ENCODE measurements at regions not wholly inside any gene's neighbourhood (a gene's known extent, or its start where the extent isn't known, plus 50 kb on each side); places are given as distances from the start of the nearest gene placed in this dataset.

DNA sequence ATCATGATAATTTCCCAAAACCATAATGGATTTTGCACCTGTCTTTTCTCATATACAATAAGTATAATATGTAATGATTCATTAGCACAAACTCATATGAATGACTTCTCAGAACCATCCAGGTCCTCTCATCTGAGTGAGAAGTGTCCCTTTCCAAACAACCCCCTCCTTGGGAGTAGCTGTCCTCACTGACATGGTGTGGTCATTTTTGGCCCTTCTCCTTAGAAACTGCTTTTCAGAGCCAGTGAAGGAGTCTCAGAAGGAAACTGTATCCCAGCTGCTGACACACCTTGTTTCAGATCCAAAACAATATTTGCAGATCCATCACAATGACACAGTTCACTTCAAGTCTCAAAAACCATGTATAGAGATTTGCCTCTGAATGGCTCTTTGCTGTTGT is 95.5 kb downstream of the MIS18A start:
- no peak for DNase-seq

DNA sequence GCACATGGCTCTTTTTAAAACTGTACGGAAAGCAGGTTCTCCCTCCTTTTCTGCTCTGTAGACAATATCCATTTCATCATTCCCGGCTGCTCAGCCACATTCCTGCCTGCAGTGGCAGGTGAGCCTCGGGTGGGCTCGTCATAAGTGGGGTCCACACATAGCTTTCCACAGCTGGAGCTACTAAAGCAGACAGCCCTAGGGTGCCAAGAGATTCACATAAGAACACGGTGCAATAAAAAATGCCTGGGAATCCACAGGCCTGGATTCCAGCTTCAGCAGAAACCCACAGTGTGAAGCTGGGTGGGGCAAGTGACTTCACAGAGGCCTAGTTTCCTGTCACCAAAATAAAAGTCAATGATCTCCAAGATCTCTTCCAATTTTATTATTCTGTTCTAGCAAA is 96.4 kb downstream of the MIS18A start:
- DNase-seq = no peak

DNA sequence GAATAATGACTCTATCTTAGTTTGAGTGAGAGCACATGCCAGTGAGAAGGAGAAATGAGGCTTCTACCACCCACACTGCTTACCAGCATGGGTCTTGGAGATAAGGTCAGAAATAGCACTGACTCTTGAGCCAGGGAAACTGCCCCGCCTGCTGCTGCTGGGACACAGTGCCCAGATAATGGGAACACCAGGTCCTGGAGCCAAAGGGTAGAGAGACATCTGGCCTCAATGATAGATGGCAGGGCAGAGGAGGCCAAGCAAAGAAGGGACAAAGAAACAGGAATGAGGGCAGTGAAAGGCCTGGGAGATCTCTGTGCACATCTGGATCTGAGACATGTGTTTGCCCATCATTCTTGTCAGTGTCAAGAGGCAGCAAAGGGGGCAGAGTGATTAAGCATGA is 97.4 kb downstream of the MIS18A start:
- no peak for DNase-seq

DNA sequence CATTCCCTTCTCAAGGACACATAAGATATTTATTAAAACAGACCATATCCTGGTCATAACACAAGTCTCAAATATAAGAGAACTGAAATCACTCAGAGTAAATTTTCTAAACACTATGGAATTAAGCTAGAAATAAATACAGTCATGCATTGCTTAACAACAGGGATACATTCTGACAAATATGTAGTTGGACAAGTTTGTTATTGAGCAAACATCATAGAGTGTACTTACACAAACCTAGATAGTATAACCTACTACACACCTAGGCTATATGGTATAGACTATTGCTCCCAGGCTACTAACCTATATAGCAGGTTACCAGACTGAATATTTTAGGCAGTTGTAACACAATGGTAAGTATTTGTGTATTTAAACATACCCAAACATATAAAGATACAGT is 104.0 kb downstream of the MIS18A start:
- no peak for DNase-seq

DNA sequence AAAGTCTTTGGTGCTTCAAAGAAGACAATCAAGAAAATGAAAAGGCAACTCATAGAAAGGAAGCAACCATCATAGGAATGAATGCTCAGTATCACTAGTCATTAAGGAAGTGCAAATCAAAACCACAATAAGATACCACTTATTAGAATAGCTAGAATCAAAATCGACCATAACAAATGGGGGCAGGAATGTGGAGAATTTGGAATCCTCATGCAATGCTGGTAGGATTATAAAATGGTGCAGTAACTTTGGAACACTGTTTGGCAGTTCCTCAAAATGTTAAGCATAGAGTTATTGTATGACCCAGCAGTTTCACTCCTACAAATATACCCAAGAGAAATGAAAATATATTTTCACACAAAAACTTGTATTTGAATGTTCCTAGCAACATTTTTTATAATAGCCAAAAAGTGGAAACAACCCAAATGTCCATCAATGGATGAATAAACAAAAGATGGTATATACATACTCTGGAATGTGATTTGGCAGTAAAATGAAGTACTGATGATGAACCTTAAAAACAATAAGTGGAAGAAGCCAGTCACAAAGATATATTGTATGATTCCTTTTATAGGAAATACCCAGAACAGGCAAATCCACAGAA is 105.6 kb downstream of the MIS18A start:
- DNase-seq = no peak

DNA sequence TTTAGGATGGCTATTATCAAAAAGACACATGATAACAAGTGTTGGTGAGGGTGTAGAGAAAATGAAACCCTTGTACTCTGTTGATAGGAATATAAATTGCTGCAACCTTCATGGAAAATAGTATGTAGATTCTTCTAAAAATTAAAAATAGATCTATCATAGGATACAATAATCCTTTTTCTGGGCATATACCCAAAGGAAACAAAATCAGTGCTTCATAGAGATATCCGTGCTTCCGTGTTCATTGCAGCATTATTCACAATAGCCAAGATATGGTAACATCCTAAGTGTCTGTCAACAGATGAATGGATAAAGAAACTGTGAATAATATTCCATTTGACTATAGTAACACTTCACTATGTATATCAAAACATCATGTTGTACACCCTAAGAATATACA is 106.7 kb downstream of the MIS18A start:
- DNase-seq = no peak

DNA sequence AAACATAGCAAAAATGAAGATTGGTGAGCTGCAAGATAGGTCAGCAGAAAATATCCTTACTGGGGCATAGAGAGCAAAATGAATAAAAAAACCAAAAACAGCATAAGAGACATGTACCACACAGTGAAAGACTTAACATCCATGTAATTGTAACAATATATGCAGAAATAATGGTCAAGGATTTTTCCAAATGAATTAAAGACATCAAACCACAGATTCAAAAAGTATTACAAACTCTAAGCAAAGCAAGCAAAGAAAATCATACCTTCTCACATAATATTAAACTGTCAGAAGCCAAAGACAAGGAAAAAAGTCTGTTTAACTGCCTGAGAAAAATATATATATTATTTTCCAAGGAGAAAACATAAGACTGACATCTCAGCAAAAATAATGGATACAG is 111.3 kb downstream of the MIS18A start:
- DNase-seq = no peak

DNA sequence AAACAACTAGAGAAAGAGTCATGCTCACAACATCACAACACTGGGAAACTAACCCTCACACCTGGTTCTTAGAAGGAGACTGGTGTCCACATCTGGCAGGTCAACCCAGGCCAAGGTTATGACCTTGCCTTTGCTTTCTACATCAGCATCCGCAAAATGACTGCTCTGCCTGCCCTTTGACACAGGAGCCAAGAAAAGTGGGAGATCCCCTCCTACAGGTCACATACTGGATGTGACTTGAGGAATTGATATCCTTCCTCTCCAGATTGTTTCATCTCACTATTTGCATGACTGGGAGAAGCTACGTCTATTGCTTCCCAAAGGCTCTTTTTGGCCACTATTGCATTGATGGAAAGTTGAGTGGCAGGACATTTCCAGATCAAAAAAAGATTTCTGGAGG is 115.5 kb downstream of the MIS18A start:
- no peak for DNase-seq

DNA sequence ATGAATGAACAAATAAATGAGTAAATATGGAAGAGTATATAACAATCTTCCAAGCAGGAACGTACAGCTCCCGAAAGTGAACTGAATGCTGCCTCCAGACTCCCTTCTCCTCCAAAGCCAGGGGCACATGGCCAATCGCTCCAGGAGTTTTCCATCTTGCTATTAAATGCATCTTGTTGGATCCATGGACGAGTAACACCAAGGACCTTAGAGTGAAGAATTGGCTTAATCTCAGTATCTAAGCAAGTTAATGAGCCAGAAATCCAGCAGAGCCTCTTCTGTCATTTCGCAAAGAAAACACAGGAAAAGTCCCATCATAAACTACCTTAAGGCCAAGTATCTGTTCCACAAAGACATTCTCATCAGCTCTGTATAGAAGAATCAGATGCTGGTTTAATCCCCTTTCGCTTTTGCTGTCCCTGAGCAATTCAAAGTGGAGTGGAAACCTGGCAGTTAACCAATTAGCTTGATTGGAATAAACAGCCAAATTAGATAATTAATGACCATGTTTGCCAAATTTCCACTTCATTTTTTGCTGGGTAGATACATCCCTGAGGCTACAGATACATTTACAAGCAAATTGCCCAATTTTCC is 116.0 kb downstream of the MIS18A start:
- peak; percentile 78 for DNase-seq

DNA sequence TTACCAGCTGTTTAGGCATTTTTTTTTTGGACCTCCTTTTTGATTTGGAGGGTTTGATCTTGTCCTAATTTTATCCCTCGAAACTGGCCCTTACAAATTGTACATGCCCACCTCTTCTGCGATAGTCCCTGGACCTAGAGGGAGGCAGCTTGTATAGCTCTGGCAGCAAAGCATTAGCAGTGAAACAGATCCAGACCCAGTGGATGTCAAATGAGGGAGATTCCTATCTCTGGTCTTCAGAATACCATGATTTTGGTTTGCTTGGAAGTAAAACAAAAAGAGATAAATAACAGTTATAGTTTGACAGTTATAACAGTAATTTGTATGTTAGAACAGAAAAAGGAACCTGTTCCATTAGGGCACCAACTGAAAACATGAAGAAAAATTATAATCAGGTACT is 123.6 kb downstream of the MIS18A start:
- DNase-seq = no peak

DNA sequence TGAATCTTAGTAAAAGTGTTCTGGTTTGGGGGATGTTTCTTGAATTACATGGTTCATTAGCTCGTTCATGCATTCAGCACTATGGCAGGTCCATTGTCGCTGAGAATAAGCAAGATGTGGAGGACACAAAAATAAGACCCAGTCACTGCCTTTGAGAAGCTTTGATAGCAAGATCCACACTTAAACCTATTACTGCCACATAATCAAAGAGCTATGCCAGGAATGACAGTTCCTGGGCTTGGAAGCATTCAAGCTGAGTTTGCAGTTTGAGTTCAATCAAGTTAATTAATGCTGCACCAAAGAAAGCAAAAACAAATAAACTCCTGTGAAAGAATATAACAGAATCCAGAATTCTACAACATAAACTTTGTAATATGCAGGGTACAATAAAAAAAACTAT is 131.8 kb downstream of the MIS18A start:
- no peak for DNase-seq

DNA sequence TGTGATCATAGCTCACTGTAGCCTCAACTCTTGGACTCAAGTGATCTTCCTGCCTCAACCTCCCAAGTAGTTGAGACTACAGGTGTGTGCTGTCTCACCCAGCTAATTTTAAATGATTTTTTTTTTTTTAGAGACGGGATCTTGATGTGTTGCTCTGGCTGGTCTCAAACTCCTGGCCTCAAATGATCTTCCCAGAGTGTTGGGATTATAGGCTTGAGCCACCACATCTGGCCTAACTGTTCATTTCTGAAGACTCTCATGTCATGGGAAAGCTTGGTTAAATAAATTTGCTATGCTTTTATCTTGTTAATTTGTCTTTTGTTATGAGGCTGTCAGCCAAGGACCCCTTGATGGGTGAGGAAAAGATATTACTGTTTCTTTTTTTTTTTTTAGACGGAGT is 134.0 kb downstream of the MIS18A start:
- DNase-seq = no peak

DNA sequence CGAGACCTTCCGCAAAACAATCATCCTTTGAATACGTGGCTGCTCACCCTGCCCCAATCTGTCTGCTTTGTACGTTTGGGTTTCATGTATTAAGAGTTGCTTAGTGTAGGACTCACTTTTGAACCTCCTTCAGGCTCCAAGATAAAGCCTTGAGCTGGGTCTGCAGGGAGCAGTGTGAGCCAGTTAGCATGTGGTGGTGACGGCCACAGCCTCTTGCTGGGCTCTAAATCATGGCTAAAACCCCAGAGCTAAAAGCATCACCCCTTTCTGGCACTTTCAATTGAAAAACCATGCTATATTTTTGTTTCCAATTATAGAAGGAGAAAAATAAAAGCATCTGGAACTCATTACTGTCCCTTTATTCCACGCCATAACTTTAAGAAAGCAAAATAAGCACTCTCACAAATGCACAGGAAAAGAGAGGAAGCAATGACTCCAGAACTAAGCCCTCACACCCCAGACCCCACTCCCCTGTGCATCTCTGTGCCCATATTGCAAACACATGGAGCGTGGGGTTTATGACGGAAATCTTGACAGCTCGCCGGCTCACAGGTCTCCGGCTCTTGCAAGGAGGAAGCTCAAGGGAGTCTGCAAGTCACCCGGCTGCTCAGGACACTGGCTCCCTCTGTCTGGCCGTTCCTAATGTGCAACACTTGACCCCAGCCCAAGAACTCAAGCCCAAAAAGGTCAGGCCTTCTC is 135.5 kb downstream of the MIS18A start:
- no peak for DNase-seq

DNA sequence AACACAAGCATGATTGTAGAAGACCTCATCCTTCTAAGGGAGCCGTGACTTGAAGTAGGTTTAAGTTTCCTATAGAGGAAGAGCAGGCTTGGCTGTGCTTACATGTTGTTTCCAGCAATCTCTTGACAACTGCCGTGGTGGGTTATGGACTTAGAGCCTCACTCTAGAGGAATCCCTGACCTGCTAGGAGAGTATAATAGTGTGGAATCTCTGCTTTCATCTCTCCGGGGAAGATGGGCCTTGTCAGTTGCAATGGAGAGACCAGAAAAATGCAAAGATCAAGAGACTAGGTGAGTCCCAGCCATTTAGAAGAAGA is 137.6 kb downstream of the MIS18A start:
- DNase-seq = no peak

DNA sequence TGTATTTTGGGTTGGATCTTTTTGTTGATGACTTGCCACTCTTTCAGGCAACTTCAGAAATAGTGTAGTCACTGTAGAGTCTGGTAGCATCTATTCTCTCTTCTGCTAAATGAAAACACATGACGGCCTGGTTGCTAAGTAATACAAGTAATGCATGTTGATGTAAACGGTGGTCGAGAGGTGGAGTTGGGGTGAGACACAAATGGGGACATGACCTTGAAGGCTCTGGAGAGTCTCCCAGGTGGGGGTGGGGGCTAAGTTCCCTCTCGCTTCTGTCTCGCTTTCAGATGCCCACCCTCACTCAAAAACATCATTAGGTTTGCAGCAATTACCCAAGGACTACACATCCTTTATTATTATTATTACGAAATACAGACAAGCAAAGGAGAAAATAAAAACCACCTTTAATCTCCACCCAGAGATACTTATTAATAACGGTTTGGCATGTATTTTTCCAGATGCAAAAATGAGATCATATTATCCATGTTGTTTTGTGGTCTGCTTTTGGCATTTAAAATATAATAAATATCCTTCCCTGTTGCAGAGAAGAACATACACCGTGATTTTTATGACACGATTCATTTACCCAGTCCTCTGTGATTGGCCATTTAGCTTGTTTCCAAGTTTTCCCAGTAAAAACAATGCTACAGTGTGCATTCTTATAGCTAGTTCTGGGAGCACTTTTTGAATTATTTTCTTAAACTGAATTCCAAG is 138.1 kb downstream of the MIS18A start:
- DNase-seq = no peak

DNA sequence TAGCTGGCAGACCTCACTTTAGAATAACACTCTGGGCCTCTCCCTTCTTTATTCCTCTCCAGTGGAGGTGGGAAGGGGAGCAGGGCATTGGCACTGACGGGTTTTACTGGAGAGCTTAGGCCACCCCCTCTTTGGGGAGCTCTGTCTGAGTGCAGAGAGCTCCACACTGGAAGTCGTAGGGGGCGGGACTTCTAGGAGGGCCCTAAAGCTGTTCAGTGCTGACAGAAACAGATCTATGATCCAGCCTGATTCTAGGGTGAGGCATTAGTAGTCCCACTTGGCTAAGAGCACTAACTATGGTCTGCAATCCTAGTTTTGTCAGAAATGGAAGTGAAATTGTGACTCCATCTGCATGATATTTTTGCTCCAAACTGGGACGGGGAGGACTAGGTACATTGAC is 138.7 kb downstream of the MIS18A start:
- no peak for DNase-seq

DNA sequence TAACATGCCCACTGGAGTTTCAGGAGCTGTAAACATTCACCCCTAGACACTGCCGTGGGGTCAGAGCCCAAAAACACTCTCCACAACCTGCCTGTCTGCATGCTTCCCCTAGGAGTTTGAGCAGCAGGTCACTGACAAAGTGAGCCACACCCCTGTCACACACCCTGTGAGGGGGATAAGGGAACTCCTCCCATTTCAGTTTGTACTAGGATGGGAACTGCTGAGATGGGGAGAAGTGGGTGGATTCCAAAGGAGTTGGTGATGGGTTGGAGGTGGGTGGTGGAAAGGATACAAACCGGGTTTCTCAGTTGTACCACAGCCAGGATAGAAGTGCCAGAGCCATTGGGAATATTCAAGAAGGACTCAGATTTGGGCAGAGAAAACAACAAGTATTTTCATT is 140.2 kb downstream of the MIS18A start:
- no peak for DNase-seq

DNA sequence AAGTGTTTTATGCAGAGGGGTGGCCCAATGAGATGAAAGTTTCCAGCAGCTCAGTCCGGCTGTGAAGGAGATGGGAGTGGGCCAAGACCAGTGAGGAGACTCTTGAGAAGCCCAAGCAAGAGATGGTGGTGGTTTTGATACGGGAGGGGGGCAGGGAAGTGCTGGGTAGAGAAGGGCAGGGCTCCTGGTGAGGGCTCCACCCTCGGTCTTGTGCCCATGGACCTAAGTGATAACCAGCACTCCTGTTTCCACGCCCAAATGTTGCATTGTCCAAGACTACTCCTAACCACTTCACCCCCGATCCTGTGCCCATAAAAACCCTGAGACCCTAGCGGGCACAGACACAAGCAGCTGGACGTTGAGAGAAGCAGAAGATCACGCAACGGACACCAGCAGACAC is 140.9 kb downstream of the MIS18A start:
- DNase-seq = no peak

DNA sequence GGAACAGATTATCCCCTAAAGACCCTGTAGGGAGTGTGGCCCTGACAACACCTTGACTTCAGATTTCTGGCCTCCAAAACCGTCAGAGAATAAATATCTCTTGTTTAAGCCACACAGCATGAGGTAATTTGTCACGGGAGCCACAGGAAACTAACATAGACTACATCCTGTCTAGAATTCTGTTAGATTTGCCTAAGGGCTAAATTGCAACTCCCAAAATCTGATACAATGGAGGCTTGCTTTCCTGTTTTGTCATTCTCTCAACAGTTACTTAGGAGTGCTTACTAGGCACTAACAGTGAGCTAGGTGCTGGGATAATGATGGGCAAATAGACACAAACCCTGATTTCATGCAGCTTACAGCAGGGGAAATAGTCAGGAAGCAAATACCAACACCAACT is 141.6 kb downstream of the MIS18A start:
- DNase-seq = no peak

DNA sequence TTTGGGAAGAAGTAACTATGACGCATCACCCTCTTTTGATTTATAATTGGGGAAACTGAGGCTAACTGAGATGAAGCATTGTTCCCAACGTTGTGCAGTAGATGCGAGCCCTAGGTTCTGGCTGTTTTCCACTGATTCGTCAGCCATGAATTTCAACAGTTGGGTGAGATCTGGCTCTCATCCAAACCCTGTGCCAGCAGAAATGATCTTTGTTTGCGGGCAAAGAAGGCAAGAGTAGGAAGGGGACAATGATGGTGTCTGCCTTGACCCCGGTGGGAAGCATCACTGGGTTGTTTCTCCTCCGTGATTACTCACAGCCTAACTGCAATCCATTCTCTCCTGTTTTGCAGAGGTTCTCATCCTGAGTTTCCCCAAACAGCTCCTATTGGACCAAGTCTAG is 142.3 kb downstream of the MIS18A start:
- peak; percentile 10 for DNase-seq

DNA sequence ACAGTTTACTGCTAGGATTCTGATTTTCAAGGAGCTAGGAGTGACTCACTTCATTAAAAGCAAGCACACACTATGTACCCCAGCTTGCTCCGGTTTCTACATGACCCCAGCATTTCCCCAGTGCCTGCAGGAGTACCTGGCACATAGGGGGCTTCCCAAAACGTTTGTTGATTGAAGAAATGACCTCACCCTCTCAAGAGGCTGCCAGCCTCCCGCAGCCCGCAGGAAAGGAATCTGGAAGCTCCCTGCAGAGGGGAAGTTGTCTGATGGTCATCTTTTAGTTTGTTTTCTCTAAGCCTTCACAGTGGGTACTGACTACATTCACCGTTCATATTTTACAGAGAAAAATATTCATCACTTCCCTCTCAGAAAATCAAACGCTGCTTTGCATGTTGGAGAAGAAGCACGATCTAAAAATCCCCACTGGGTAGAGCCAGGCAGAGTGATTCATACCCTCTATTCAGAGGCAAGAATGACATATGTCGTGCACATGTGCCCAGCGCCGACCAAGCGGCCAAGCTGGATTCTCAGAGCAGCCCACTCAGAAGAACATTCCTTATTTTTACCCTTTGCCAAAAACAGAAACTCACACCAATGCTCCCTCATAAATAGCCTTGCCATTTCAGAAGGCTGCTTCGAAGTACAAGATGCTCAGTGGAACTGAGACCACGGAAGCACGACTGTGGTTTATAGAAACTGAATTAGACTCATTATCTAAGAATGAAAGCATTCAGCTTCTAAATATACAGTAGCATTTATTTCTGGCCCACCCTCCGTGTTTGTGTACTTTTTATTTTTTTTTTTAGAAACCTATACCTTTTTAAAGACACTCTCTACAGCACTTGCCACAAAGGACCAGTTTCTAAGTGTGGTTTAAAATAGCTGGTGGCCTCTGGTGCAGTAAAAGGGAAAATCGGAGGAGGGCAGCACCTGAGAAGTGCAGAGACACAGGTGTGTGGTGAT is 143.2 kb downstream of the MIS18A start:
- no peak for DNase-seq

DNA sequence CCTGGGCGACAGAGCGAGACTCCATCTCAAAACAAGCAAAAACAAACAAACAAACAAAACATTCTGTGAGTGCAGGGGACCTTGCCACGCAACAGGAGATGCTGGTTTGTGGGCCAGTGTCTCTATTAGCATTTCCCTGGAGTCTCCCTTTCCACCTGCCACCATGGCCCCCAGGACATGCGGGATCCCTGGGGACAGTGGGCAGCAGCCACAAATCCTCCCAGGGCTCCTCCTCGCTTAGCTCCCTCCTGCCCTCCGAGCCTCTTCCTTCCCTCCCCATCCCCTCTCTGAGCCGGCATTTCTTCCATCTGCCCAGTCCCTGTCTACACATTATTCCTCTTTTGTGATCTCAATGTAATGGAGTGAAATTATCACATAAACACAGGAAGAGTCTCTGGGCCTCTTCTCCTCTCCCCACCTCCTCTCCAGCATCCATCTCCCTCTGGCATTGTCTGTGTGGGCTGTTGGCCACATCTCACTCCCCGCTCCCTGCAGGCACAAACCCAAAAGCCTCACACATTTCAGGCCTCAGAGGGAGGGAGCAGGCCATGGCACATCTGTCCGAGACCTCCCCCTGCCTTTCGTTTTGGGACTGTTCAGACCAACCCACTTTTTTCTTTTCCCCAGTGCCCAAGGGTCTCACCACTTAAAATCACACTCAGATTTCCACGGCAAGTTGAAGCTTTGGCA is 144.3 kb downstream of the MIS18A start:
- no peak for DNase-seq

DNA sequence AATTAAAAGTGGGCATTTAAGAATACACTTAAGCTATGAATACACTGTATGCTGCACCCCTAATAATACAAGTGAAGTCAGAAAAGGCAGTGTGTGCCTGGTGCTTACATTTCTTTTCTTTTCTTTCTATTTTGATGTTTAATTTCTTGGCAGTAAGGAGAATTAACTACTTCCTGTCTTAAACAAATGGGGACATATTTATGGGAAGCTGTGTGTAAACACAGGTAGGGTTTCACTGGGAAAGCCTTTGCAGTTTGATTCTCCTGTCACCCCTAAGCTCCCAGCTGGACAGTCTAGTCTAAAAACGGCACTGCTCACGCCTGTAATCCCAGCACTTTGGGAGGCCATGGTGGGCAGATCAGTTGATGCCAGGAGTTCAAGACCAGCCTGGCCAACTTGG is 146.0 kb downstream of the MIS18A start:
- no peak for DNase-seq
